GM23338 (cell line): ENCODE measurements at regions not wholly inside any gene's neighbourhood (a gene's known extent, or its start where the extent isn't known, plus 50 kb on each side); places are given as distances from the start of the nearest gene placed in this dataset.

Source experiments
- ATAC-seq: fragments of 200-7000 bp; cut with Tn5 transposase; 3 replicates; pipeline ENCODE4 v1.9.1; 2020
- DNase-seq: peaks from one replicate; pipeline ENCODE4 v3.0.0-alpha.2; 2015; ENCODE audit warnings: low spot score
- H2AFZ ChIP-seq: fragments of 200-600 bp; sonication (generic); 2 replicates; pipeline ENCODE4 v1.8.0; 2016; ENCODE audit warnings: antibody characterized with exemption, mild to moderate bottlenecking, moderate library complexity
- H3F3A ChIP-seq: fragments of 200-600 bp; sonication (generic); replicated peaks from 2 replicates; pipeline ENCODE4 v1.8.0; 2017; ENCODE audit warnings: antibody characterized with exemption, mixed run types, low read depth
- H3K27ac ChIP-seq: fragments of 200-600 bp; sonication (generic); 2 replicates; pipeline ENCODE4 v1.6.1; 2016; ENCODE audit warnings: low read depth
- H3K27me3 ChIP-seq: fragments of 200-600 bp; sonication (generic); 2 replicates; pipeline ENCODE4 v1.8.0; 2016; ENCODE audit warnings: mild to moderate bottlenecking, mixed run types, moderate library complexity; ENCODE audit not compliant: insufficient read depth
- H3K36me3 ChIP-seq: fragments of 200-600 bp; sonication (generic); 2 replicates; pipeline ENCODE4 v1.8.0; 2016; ENCODE audit warnings: mild to moderate bottlenecking; ENCODE audit not compliant: insufficient read depth
- H3K4me1 ChIP-seq: fragments of 200-600 bp; sonication (generic); 2 replicates; pipeline ENCODE4 v1.8.0; 2016; ENCODE audit warnings: mild to moderate bottlenecking, moderate library complexity; ENCODE audit not compliant: insufficient read depth
- H3K4me2 ChIP-seq: fragments of 200-600 bp; sonication (generic); 2 replicates; pipeline ENCODE4 v1.7.1; 2017; ENCODE audit warnings: mixed run types
- H3K4me3 ChIP-seq: fragments of 200-600 bp; sonication (generic); 2 replicates; pipeline ENCODE4 v1.6.1; 2016; ENCODE audit warnings: mixed run types
- H3K79me2 ChIP-seq: fragments of 200-600 bp; sonication (generic); replicated peaks from 2 replicates; pipeline ENCODE4 v1.8.0; 2017; ENCODE audit warnings: mild to moderate bottlenecking; ENCODE audit not compliant: insufficient read depth
- H3K9me2 ChIP-seq: fragments of 200-600 bp; sonication (generic); 2 replicates; pipeline ENCODE4 v1.8.0; 2017; ENCODE audit not compliant: insufficient read depth
- H4K20me1 ChIP-seq: fragments of 200-600 bp; sonication (generic); replicated peaks from 2 replicates; pipeline ENCODE4 v1.8.0; 2017; ENCODE audit warnings: mild to moderate bottlenecking; ENCODE audit not compliant: insufficient read depth
- H3K27ac Mint-ChIP-seq: 2 replicates; pipeline ENCODE4 v1.8.0; 2020; ENCODE audit warnings: inconsistent platforms, mild to moderate bottlenecking, moderate library complexity, mixed read lengths
- H3K27me3 Mint-ChIP-seq: 3 replicates; pipeline ENCODE4 v1.8.0; 2022; ENCODE audit warnings: low read depth, mild to moderate bottlenecking, moderate library complexity, mixed read lengths, inconsistent platforms; ENCODE audit not compliant: insufficient read depth, poor library complexity
- H3K36me3 Mint-ChIP-seq: 3 replicates; pipeline ENCODE4 v1.8.0; 2021; ENCODE audit warnings: low read depth, mild to moderate bottlenecking, inconsistent platforms, moderate library complexity, mixed read lengths
- H3K4me1 Mint-ChIP-seq: 3 replicates; pipeline ENCODE4 v1.8.0; 2020; ENCODE audit warnings: mild to moderate bottlenecking, inconsistent platforms, mixed read lengths
- H3K4me3 Mint-ChIP-seq: 3 replicates; pipeline ENCODE4 v1.8.0; 2021; ENCODE audit warnings: moderate library complexity, mild to moderate bottlenecking, inconsistent platforms, mixed read lengths
- H3K9me3 Mint-ChIP-seq: 3 replicates; pipeline ENCODE4 v1.8.0; 2020; ENCODE audit warnings: moderate library complexity, mild to moderate bottlenecking, inconsistent platforms, mixed read lengths
- CREB1 ChIP-seq: fragments of 250-450 bp; sonication (Bioruptor Pico); IDR thresholded peaks from 2 replicates; pipeline ENCODE4 v1.5.0; 2020; ENCODE audit warnings: low read depth, mild to moderate bottlenecking, moderate library complexity
- EZH2 ChIP-seq: fragments of 200-600 bp; sonication (generic); IDR thresholded peaks from one replicate; pipeline ENCODE4 v1.8.0; 2017; ENCODE audit warnings: antibody characterized with exemption, mild to moderate bottlenecking, low read depth; ENCODE audit not compliant: unreplicated experiment
- EZH2phosphoT487 ChIP-seq: fragments of 200-600 bp; sonication (generic); IDR thresholded peaks from one replicate; pipeline ENCODE4 v1.8.1; 2018; ENCODE audit warnings: antibody characterized with exemption; ENCODE audit not compliant: unreplicated experiment
- NANOG ChIP-seq: IDR thresholded peaks from 2 replicates; pipeline ENCODE4 v1.6.1; 2016; ENCODE audit warnings: antibody characterized with exemption, borderline replicate concordance
- POLR2AphosphoS5 ChIP-seq: IDR thresholded peaks from 2 replicates; pipeline ENCODE4 v1.6.1; 2016; ENCODE audit warnings: antibody characterized with exemption, low read depth
- REST ChIP-seq: IDR thresholded peaks from one replicate; pipeline ENCODE4 v1.6.1; 2018; ENCODE audit warnings: antibody characterized with exemption; ENCODE audit not compliant: unreplicated experiment
- STAT1 ChIP-seq: IDR thresholded peaks from one replicate; pipeline ENCODE4 v1.6.1; 2016; ENCODE audit warnings: antibody characterized with exemption; ENCODE audit not compliant: unreplicated experiment
- ZNF114 ChIP-seq: fragments of 250-450 bp; sonication (Bioruptor Pico); IDR thresholded peaks from 2 replicates; pipeline ENCODE4 v1.5.0; 2020; ENCODE audit warnings: mild to moderate bottlenecking, moderate library complexity
- ZNF331 ChIP-seq: fragments of 250-450 bp; sonication (Bioruptor Pico); IDR thresholded peaks from 2 replicates; pipeline ENCODE4 v1.5.0; 2020; ENCODE audit warnings: low read depth, mild to moderate bottlenecking, moderate library complexity
- TF ChIP-seq, protein P1 (sequence below): IDR thresholded peaks from 2 replicates; pipeline ENCODE4 v1.6.1; 2016; ENCODE audit warnings: antibody characterized with exemption
- TF ChIP-seq, protein P2 (sequence below), 2 experiments: fragments of 200-600 bp in 1 of 2; sonication (generic) in 1 of 2; conservative IDR thresholded peaks; 2 replicates each; pipeline versions ENCODE4 v1.5.1 to v1.6.1; 2016 to 2017; ENCODE audit warnings: antibody characterized with exemption in 2 of 2, low read depth in 2 of 2, mild to moderate bottlenecking in 2 of 2, moderate library complexity in 1 of 2

GRCh38 chr18:55863876-55864275, 275.9 kb upstream of the TCF4 start:
- Mint-ChIP-seq H3K36me3 (no peaks in the 10 kb centered on the region), H3K27ac (peak overlapping the region; percentile 38; the same call in 1 of the 2 replicates), H3K4me3 (no peak overlapping the region), H3K4me1 (peaks cover 53% of the 10 kb centered on the region), H3K27me3 (peaks cover 4% of the 10 kb centered on the region), H3K9me3 (no peaks in the 10 kb centered on the region)
- TF ChIP-seq REST (no peak), ZNF114 (CRISPR knock-in tag) (no peak), ZNF331 (no peak), NANOG (peak; percentile 7; the same call in 1 of the 2 replicates), CREB1 (CRISPR knock-in tag) (no peak)
- Histone ChIP-seq H2AFZ (no peak overlapping the region), H3K9me2 (no peaks in the 10 kb centered on the region), H3K4me3 (no peak overlapping the region), H3K4me2 (peak overlapping the region; percentile 33), H3F3A (no peaks in the 10 kb centered on the region), H3K27ac (0 out of 2 replicates have a peak overlapping the region, but pooled peaks have one; percentile 4), H3K4me1 (peaks cover 46% of the 10 kb centered on the region), H3K36me3 (no peaks in the 10 kb centered on the region), H3K79me2 (no peaks in the 10 kb centered on the region), H4K20me1 (no peaks in the 10 kb centered on the region), H3K27me3 (no peaks in the 10 kb centered on the region)
- DNase-seq (peak; percentile 25), ATAC-seq (no peak)

DNA sequence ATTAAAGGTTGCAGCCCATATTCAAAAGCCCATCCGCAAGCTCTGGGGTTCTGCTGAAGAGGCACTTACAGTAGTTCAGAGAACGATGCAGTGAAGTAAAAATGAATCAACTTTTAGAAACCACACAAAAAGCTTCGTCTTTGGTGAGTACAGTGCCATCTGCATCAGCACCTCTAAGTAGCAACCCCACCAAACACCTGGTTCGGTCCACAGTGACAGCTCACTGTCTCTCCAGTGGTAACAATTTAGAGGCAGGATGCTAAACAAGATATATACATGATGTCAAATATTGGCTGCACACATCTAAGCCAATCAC, 275.4 kb upstream of the TCF4 start:
- peaks cover 4% of the 10 kb centered on the region for H3K27me3 Mint-ChIP-seq
- peak overlapping the region; percentile 38; the same call in 1 of the 2 replicates for H3K27ac Mint-ChIP-seq
- DNase-seq (no peak), ATAC-seq (no peak)
- H3K36me3 ChIP-seq, result no peaks in the 10 kb centered on the region
- no peak overlapping the region for H3K4me3 ChIP-seq
- peaks cover 46% of the 10 kb centered on the region for H3K4me1 ChIP-seq
- no peaks in the 10 kb centered on the region for H3F3A ChIP-seq
- H3K4me2 ChIP-seq, result peak overlapping the region; percentile 33
- no peak overlapping the region for H3K4me3 Mint-ChIP-seq
- no peaks in the 10 kb centered on the region for H3K36me3 Mint-ChIP-seq
- no peaks in the 10 kb centered on the region for H3K27me3 ChIP-seq
- no peaks in the 10 kb centered on the region for H4K20me1 ChIP-seq
- H3K27ac ChIP-seq, result peak overlapping the region; percentile 4; the same call in 1 of the 2 replicates
- no peaks in the 10 kb centered on the region for H3K9me2 ChIP-seq
- no peaks in the 10 kb centered on the region for H3K9me3 Mint-ChIP-seq
- no peak overlapping the region for H2AFZ ChIP-seq
- peaks cover 53% of the 10 kb centered on the region for H3K4me1 Mint-ChIP-seq
- no peaks in the 10 kb centered on the region for H3K79me2 ChIP-seq
- no peak for TF ChIP-seq STAT1
- no peak for TF ChIP-seq CREB1 (CRISPR knock-in tag)
- TF ChIP-seq REST, result no peak
- TF ChIP-seq, protein P1, sequence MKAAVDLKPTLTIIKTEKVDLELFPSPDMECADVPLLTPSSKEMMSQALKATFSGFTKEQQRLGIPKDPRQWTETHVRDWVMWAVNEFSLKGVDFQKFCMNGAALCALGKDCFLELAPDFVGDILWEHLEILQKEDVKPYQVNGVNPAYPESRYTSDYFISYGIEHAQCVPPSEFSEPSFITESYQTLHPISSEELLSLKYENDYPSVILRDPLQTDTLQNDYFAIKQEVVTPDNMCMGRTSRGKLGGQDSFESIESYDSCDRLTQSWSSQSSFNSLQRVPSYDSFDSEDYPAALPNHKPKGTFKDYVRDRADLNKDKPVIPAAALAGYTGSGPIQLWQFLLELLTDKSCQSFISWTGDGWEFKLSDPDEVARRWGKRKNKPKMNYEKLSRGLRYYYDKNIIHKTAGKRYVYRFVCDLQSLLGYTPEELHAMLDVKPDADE, result no peak
- TF ChIP-seq POLR2AphosphoS5, result no peak
- TF ChIP-seq, protein P2, sequence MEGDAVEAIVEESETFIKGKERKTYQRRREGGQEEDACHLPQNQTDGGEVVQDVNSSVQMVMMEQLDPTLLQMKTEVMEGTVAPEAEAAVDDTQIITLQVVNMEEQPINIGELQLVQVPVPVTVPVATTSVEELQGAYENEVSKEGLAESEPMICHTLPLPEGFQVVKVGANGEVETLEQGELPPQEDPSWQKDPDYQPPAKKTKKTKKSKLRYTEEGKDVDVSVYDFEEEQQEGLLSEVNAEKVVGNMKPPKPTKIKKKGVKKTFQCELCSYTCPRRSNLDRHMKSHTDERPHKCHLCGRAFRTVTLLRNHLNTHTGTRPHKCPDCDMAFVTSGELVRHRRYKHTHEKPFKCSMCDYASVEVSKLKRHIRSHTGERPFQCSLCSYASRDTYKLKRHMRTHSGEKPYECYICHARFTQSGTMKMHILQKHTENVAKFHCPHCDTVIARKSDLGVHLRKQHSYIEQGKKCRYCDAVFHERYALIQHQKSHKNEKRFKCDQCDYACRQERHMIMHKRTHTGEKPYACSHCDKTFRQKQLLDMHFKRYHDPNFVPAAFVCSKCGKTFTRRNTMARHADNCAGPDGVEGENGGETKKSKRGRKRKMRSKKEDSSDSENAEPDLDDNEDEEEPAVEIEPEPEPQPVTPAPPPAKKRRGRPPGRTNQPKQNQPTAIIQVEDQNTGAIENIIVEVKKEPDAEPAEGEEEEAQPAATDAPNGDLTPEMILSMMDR (conservative IDR thresholded peaks at IDR 0.05; ENCODE audit: low read depth in 2 of 2), result no peak
- TF ChIP-seq ZNF331, result no peak
- TF ChIP-seq EZH2, result no peak
- no peak for TF ChIP-seq EZH2phosphoT487
